GM19328 (cell line): ENCODE measurements at regions not wholly inside any gene's neighbourhood (a gene's known extent, or its start where the extent isn't known, plus 50 kb on each side); places are given as distances from the start of the nearest gene placed in this dataset.
"Not testable (repeated sequence)": the region's sequence is repeated elsewhere in the genome, so short reads cannot be mapped to it uniquely, and the experiment has no call there.

Experiments used
- ATAC-seq: cut with Tn5 transposase; IDR thresholded peaks from one replicate; pipeline ENCODE4 v1.9.1; 2021; ENCODE audit warnings: mild to moderate bottlenecking, moderate library complexity; ENCODE audit not compliant: unreplicated experiment

GRCh38 chr11:97617031-97617430, 1227.2 kb downstream of the JRKL start:
- ATAC-seq, result no peak

- ATAC-seq, result no peak
These were observed 1230.2 kb downstream of the JRKL start for GRCh38 chr11:97620007-97620406.

GRCh38 chr11:97621282-97621681, 1231.5 kb downstream of the JRKL start:
- no peak for ATAC-seq

- ATAC-seq, result no peak
These were observed 1233.0 kb downstream of the JRKL start for GRCh38 chr11:97622795-97623194.

- ATAC-seq, result not testable (repeated sequence)
These were observed 1246.9 kb downstream of the JRKL start for GRCh38 chr11:97636741-97637140.

- no peak for ATAC-seq
These were observed 1247.9 kb downstream of the JRKL start for GRCh38 chr11:97637701-97638100.

GRCh38 chr11:97638641-97639224, 1248.9 kb downstream of the JRKL start:
- ATAC-seq, result no peak

GRCh38 chr11:97641988-97642387, 1252.2 kb downstream of the JRKL start:
- ATAC-seq, result no peak

- no peak for ATAC-seq
These were observed 1255.9 kb downstream of the JRKL start for GRCh38 chr11:97645736-97646135.

GRCh38 chr11:97656356-97656755, 1266.5 kb downstream of the JRKL start:
- ATAC-seq, result no peak

GRCh38 chr11:97657852-97658251, 1268.0 kb downstream of the JRKL start:
- ATAC-seq, result no peak

GRCh38 chr11:97667057-97667456, 1277.2 kb downstream of the JRKL start:
- ATAC-seq, result no peak

GRCh38 chr11:97683733-97684132, 1293.9 kb downstream of the JRKL start:
- no peak for ATAC-seq

- ATAC-seq, result no peak
These were observed 1295.0 kb downstream of the JRKL start for GRCh38 chr11:97684486-97685439.

- ATAC-seq, result no peak
These were observed 1295.9 kb downstream of the JRKL start for GRCh38 chr11:97685695-97686094.

GRCh38 chr11:97687111-97687510, 1297.3 kb downstream of the JRKL start:
- ATAC-seq, result no peak

GRCh38 chr11:97691061-97691460, 1301.2 kb downstream of the JRKL start:
- ATAC-seq, result no peak

GRCh38 chr11:97702951-97703350, 1313.1 kb downstream of the JRKL start:
- no peak for ATAC-seq

GRCh38 chr11:97703851-97704250, 1314.0 kb downstream of the JRKL start:
- ATAC-seq, result no peak

GRCh38 chr11:97705441-97705840, 1315.3 kb upstream of the CNTN5 start:
- not testable (repeated sequence) for ATAC-seq

- no peak for ATAC-seq
These were observed 1302.8 kb upstream of the CNTN5 start for GRCh38 chr11:97717922-97718321.

GRCh38 chr11:97722065-97722464, 1298.7 kb upstream of the CNTN5 start:
- ATAC-seq, result no peak
